DMS 273 (cell line): ENCODE measurements at regions not wholly inside any gene's neighbourhood (a gene's known extent, or its start where the extent isn't known, plus 50 kb on each side); places are given as distances from the start of the nearest gene placed in this dataset.
"Not testable (repeated sequence)": the region's sequence is repeated elsewhere in the genome, so short reads cannot be mapped to it uniquely, and the experiment has no call there.

Experiments
- DNase-seq: peaks from one replicate; lab custom pipeline; 2025; ENCODE audit not compliant: unreplicated experiment; lab: John Stamatoyannopoulos, UW

- no peak for DNase-seq
Measured at GRCh38 chr7:68205826-68206225, 1209.2 kb downstream of the TYW1 start.

- no peak for DNase-seq
Measured at GRCh38 chr7:68206946-68207485, 1210.4 kb downstream of the TYW1 start.

- no peak for DNase-seq
Measured at GRCh38 chr7:68207676-68208075, 1211.0 kb downstream of the TYW1 start.

GRCh38 chr7:68209486-68209885 is 1212.9 kb downstream of the TYW1 start:
- no peak for DNase-seq

GRCh38 chr7:68213838-68214237 is 1217.2 kb downstream of the TYW1 start:
- peak; percentile 14 for DNase-seq

GRCh38 chr7:68216051-68216450 is 1219.4 kb downstream of the TYW1 start:
- DNase-seq: no peak

- no peak for DNase-seq
Measured at GRCh38 chr7:68217426-68217825, 1220.8 kb downstream of the TYW1 start.

GRCh38 chr7:68218461-68218860 is 1221.8 kb downstream of the TYW1 start:
- DNase-seq: no peak

GRCh38 chr7:68222311-68222710 is 1225.7 kb downstream of the TYW1 start:
- DNase-seq: peak; percentile 13

- DNase-seq: peak; percentile 87
Measured at GRCh38 chr7:68224041-68224741, 1227.6 kb downstream of the TYW1 start.

- not testable (repeated sequence) for DNase-seq
Measured at GRCh38 chr7:68231011-68231410, 1234.4 kb downstream of the TYW1 start.

GRCh38 chr7:68235937-68236336 is 1239.3 kb downstream of the TYW1 start:
- no peak for DNase-seq

GRCh38 chr7:68238204-68238805 is 1241.7 kb downstream of the TYW1 start:
- no peak for DNase-seq

GRCh38 chr7:68243128-68243527 is 1246.5 kb downstream of the TYW1 start:
- DNase-seq: no peak

- DNase-seq: no peak
Measured at GRCh38 chr7:68244389-68244788, 1247.8 kb downstream of the TYW1 start.

GRCh38 chr7:68245688-68246087 is 1249.1 kb downstream of the TYW1 start:
- DNase-seq: no peak

GRCh38 chr7:68246189-68246633 is 1249.6 kb downstream of the TYW1 start:
- no peak for DNase-seq

- DNase-seq: no peak
Measured at GRCh38 chr7:68247126-68247525, 1250.5 kb downstream of the TYW1 start.

- DNase-seq: no peak
Measured at GRCh38 chr7:68247571-68247970, 1250.9 kb downstream of the TYW1 start.

- DNase-seq: no peak
Measured at GRCh38 chr7:68248973-68249372, 1252.3 kb downstream of the TYW1 start.

GRCh38 chr7:68249611-68250010 is 1253.0 kb downstream of the TYW1 start:
- DNase-seq: no peak

GRCh38 chr7:68250143-68250542 is 1253.5 kb downstream of the TYW1 start:
- peak; percentile 10 for DNase-seq
